ENCODE measurements at regions not wholly inside any gene's neighbourhood (a gene's known extent, or its start where the extent isn't known, plus 50 kb on each side); places are given as distances from the start of the nearest gene placed in this dataset.

DNA sequence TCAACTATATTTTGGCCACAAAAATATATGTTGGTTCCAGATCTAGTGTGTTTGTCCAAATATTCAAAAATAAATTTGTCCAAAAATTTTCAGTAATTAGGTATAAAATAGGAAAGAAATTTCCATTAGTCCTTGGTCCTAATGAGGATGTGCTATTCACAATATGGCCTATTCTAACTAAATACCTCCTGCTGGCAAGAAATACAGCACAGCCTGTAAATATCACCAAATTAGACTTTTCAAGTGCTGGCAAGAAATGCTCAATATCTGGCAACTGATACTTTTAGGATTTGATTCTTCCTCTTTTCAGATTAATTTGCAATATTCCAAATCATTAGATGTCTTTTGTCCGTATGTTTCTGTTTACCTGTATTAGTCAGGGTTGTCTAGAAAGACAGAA is 1446.2 kb downstream of the LRFN5 start:
- CTCF ChIA-PET = no interaction called here
- ATAC-seq (no peak), DNase-seq (ENCODE audit: low read depth, low spot score) (no peak)
- no peaks in the 10 kb centered on the region for H3K27me3 ChIP-seq (ENCODE audit: control insufficient read depth, insufficient read depth, low read length)
- no peaks in the 10 kb centered on the region for H3K36me3 ChIP-seq (ENCODE audit: control insufficient read depth, insufficient read depth, low read length)
- no peak overlapping the region for H3K4me3 ChIP-seq (ENCODE audit: low read depth in 2 of 2, low read length in 2 of 2)
- intact Hi-C loops (cut with micrococcal nuclease; ENCODE audit: unreplicated experiment) = no loop called here
- H3K9me3 ChIP-seq (ENCODE audit: control insufficient read depth, insufficient read depth, low read depth, low read length) = no peaks in the 10 kb centered on the region
- POLR2A ChIA-PET = no interaction called here
- in situ Hi-C loops (cut with HindIII; ENCODE audit: low pct_unique_long_range_greater_than_20kb, low sequenced_read_pairs) = no loop called here
- BruUV-seq (replicated peaks) = no TSS peak
- no peak for TF ChIP-seq TCF7L2 (IDR thresholded peaks at IDR 0.05; ENCODE audit: low read depth, low read length)
- TF ChIP-seq, protein P1, sequence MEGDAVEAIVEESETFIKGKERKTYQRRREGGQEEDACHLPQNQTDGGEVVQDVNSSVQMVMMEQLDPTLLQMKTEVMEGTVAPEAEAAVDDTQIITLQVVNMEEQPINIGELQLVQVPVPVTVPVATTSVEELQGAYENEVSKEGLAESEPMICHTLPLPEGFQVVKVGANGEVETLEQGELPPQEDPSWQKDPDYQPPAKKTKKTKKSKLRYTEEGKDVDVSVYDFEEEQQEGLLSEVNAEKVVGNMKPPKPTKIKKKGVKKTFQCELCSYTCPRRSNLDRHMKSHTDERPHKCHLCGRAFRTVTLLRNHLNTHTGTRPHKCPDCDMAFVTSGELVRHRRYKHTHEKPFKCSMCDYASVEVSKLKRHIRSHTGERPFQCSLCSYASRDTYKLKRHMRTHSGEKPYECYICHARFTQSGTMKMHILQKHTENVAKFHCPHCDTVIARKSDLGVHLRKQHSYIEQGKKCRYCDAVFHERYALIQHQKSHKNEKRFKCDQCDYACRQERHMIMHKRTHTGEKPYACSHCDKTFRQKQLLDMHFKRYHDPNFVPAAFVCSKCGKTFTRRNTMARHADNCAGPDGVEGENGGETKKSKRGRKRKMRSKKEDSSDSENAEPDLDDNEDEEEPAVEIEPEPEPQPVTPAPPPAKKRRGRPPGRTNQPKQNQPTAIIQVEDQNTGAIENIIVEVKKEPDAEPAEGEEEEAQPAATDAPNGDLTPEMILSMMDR (IDR thresholded peaks at IDR 0.05) = no peak
- no peak for TF ChIP-seq POLR2AphosphoS5 (IDR thresholded peaks at IDR 0.05; ENCODE audit: low read depth, low read length)
- no peak for TF ChIP-seq SIN3A (IDR thresholded peaks at IDR 0.05; ENCODE audit: borderline replicate concordance, insufficient read depth, low read depth, low read length)
- no peak overlapping the region for H3K27ac ChIP-seq (ENCODE audit: low read length)
- H3K4me1 ChIP-seq (ENCODE audit: control insufficient read depth, insufficient read depth, low read length) = no peaks in the 10 kb centered on the region

DNA sequence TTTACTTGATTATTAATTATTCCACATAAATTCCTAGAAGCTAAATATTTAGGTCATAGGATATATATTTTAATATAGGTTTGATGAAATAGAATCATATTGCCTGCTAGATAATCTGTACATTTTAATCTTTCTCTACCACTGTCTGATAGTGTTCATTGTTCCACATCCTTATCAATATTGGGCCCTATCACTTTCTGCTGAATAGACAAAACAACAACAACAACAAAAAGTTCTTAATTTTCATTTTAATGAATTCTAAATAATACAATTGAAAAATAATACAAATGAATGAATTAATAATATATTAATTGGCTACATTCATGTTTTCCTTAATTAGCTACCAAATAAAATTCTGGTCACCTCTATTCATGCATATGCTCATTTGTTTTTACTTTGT is 1437.2 kb downstream of the LRFN5 start:
- Histone ChIP-seq H3K9me3 (ENCODE audit: control insufficient read depth, insufficient read depth, low read depth, low read length) (no peaks in the 10 kb centered on the region), H3K27ac (ENCODE audit: low read length) (no peak overlapping the region), H3K4me3 (ENCODE audit: low read depth in 2 of 2, low read length in 2 of 2) (no peak overlapping the region), H3K27me3 (ENCODE audit: control insufficient read depth, insufficient read depth, low read length) (no peaks in the 10 kb centered on the region), H3K36me3 (ENCODE audit: control insufficient read depth, insufficient read depth, low read length) (no peaks in the 10 kb centered on the region), H3K4me1 (ENCODE audit: control insufficient read depth, insufficient read depth, low read length) (no peaks in the 10 kb centered on the region; the same call in 1 of the 2 replicates)
- intact Hi-C loops (cut with micrococcal nuclease; ENCODE audit: unreplicated experiment) (no loop called here), in situ Hi-C loops (cut with HindIII; ENCODE audit: low pct_unique_long_range_greater_than_20kb, low sequenced_read_pairs) (no loop called here)
- no peak for DNase-seq (ENCODE audit: low read depth, low spot score)
- BruUV-seq (replicated peaks) = no TSS peak
- TF ChIP-seq, protein P2, sequence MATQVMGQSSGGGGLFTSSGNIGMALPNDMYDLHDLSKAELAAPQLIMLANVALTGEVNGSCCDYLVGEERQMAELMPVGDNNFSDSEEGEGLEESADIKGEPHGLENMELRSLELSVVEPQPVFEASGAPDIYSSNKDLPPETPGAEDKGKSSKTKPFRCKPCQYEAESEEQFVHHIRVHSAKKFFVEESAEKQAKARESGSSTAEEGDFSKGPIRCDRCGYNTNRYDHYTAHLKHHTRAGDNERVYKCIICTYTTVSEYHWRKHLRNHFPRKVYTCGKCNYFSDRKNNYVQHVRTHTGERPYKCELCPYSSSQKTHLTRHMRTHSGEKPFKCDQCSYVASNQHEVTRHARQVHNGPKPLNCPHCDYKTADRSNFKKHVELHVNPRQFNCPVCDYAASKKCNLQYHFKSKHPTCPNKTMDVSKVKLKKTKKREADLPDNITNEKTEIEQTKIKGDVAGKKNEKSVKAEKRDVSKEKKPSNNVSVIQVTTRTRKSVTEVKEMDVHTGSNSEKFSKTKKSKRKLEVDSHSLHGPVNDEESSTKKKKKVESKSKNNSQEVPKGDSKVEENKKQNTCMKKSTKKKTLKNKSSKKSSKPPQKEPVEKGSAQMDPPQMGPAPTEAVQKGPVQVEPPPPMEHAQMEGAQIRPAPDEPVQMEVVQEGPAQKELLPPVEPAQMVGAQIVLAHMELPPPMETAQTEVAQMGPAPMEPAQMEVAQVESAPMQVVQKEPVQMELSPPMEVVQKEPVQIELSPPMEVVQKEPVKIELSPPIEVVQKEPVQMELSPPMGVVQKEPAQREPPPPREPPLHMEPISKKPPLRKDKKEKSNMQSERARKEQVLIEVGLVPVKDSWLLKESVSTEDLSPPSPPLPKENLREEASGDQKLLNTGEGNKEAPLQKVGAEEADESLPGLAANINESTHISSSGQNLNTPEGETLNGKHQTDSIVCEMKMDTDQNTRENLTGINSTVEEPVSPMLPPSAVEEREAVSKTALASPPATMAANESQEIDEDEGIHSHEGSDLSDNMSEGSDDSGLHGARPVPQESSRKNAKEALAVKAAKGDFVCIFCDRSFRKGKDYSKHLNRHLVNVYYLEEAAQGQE (IDR thresholded peaks at IDR 0.05; ENCODE audit: insufficient read depth in 1 of 2, low read depth in 2 of 2, low read length in 1 of 2) = no peak
- no peak for TF ChIP-seq SIN3A (IDR thresholded peaks at IDR 0.05; ENCODE audit: borderline replicate concordance, insufficient read depth, low read depth, low read length)
- TF ChIP-seq TCF7L2 (IDR thresholded peaks at IDR 0.05; ENCODE audit: low read depth, low read length) = no peak
- TF ChIP-seq, protein P1 (IDR thresholded peaks at IDR 0.05) = no peak
- no peak for TF ChIP-seq POLR2AphosphoS5 (IDR thresholded peaks at IDR 0.05; ENCODE audit: low read depth, low read length)
- no peak for ATAC-seq
- ChIA-PET CTCF (no interaction called here), POLR2A (no interaction called here)

Data from Panc1 (cell line).